Brain microvascular endothelial cell (primary cell): ENCODE measurements at regions not wholly inside any gene's neighbourhood (a gene's known extent, or its start where the extent isn't known, plus 50 kb on each side); places are given as distances from the start of the nearest gene placed in this dataset.

Experiments
- DNase-seq: peaks from one replicate; pipeline ENCODE4 v3.0.0-alpha.2; 2020
- H3K27ac ChIP-seq: fragments of 250-450 bp; sonication (Bioruptor Pico); 2 replicates; pipeline ENCODE4 v1.5.1; 2020; ENCODE audit warnings: mild to moderate bottlenecking, moderate library complexity
- H3K27me3 ChIP-seq: fragments of 250-450 bp; sonication (Bioruptor Pico); replicated peaks from 2 replicates; pipeline ENCODE4 v1.5.1; 2020; ENCODE audit warnings: mild to moderate bottlenecking
- H3K36me3 ChIP-seq: fragments of 250-450 bp; sonication (Bioruptor Pico); replicated peaks from 2 replicates; pipeline ENCODE4 v1.5.1; 2020; ENCODE audit warnings: mild to moderate bottlenecking
- H3K4me3 ChIP-seq: 2 replicates; pipeline ENCODE4 v1.5.1; 2011; ENCODE audit warnings: low read depth, mild to moderate bottlenecking, control low read depth, low read length, moderate library complexity
- CTCF ChIP-seq: IDR thresholded peaks from 2 replicates; pipeline ENCODE4 v1.5.1; 2011; ENCODE audit warnings: low read depth, mild to moderate bottlenecking, moderate library complexity, low read length, control low read depth, inconsistent platforms; ENCODE audit errors: missing control alignments
- in situ Hi-C: cut with HindIII; loops from 2 replicates; pipeline ENCODE4 v1.10.0; 2017; ENCODE audit warnings: low sequenced_read_pairs, low pct_ligation_motif_present

DNA sequence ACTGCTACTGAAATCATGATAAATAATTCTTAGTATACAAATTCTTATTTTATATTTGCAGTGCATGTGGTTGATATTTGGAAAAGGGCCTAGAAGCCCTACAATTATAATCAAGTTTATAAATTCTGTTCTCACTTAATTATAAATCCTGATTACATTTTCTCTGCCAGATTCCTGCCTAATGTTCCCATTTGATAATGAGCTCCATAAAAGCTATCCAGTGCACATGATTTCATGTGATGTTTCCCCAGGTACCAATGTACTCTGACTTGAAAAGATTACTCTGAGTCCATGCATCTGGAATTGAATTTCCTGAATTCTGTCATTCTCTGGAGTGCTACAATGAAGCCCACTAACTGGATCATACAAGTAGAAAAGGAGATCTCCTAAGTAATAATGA lies 292.2 kb downstream of the FRK start:
- in situ Hi-C loops = no loop called here
- H3K27ac ChIP-seq = no peak overlapping the region
- no peaks in the 10 kb centered on the region for H3K27me3 ChIP-seq
- DNase-seq = no peak
- H3K4me3 ChIP-seq = no peak overlapping the region
- no peaks in the 10 kb centered on the region for H3K36me3 ChIP-seq
- TF ChIP-seq CTCF = no peak

- DNase-seq = no peak
- H3K27me3 ChIP-seq = no peaks in the 10 kb centered on the region
- H3K36me3 ChIP-seq = no peaks in the 10 kb centered on the region
- no peak overlapping the region for H3K27ac ChIP-seq
- in situ Hi-C loops = no loop called here
- H3K4me3 ChIP-seq = no peak overlapping the region
- no peak for TF ChIP-seq CTCF
Observed at GRCh38 chr6:115767931-115768330, 292.8 kb downstream of the FRK start.

DNA sequence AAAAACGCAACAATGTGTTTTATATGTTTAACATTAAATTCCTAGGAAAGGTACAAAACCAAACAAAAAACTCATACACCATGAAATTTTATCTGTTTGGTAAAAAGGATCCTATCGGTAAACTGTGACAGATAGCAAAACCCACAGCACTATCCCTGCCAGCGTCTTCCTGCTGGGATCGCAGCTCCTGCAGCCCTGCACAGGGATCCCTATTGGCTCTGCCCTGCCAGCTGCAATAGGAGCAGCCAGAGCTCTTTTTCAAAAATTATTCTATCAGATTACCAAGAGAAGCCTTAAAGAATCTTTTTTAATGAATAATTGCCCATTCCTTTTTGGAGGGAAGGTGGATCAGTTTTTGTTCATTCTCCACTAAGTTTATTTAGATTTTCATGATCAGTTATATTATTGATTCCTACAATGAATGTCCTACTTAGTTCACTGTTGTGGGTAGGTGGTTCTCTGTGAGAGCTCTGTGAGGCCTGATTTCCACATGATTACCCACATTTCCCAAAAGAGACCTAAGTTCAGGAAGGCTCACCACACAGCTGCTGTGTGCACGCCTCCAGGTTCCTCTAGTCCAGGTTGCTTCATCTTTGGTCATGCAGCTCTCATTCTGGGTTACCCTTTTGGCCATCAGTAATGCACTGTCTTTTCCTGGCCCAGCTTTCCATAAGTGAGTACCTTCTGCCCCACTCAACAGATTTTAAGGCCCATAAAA lies 293.8 kb downstream of the FRK start:
- no peak for DNase-seq
- no peak overlapping the region for H3K27ac ChIP-seq
- H3K36me3 ChIP-seq = no peaks in the 10 kb centered on the region
- in situ Hi-C loops = no loop called here
- no peaks in the 10 kb centered on the region for H3K27me3 ChIP-seq
- no peak for TF ChIP-seq CTCF
- no peak overlapping the region for H3K4me3 ChIP-seq

GRCh38 chr6:115765966-115766365 lies 294.7 kb downstream of the FRK start:
- Histone ChIP-seq H3K27me3 (no peaks in the 10 kb centered on the region), H3K27ac (no peak overlapping the region), H3K36me3 (no peaks in the 10 kb centered on the region), H3K4me3 (no peak overlapping the region)
- in situ Hi-C loops = no loop called here
- no peak for DNase-seq
- TF ChIP-seq CTCF = no peak

DNA sequence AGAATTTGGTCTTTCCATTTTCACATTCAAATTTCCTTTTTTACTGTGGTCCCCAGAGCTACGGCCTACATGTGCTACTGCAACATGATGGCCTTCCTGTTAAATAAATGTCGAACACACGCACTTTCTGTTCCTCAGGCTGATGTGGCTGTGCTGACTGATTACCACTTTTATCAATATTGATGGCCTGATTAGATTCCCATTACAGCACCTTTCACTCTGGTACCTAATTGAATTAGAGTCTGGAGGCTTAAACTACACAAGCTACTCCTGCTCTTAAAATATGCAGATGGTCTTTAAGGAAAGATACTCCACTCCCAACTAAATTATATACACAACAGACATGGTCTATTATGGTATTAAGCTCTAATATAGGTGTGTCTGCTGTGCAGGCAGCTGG lies 301.6 kb downstream of the FRK start:
- TF ChIP-seq CTCF = no peak
- Histone ChIP-seq H3K36me3 (no peaks in the 10 kb centered on the region), H3K27ac (no peak overlapping the region), H3K27me3 (no peaks in the 10 kb centered on the region), H3K4me3 (no peak overlapping the region)
- no peak for DNase-seq
- in situ Hi-C loops = no loop called here

DNA sequence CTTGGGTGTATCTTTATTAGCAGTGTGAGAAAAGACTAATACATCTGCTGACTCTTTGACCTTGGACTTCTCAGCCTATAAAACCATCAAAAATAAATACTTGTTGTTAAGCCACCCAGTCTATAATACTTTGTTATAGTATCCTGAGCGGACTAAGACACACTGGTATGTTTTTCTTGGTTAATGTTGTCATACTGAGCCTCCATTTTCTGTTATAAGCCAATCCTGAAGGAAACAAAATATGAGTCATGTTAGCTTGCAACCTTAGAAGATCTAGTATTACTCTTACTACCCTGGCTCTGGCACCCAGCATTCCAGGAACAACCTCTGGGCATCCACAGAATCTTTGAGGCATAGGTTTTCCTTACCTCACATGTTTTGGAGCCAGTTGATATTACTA lies 307.2 kb downstream of the FRK start:
- DNase-seq = no peak
- no peaks in the 10 kb centered on the region for H3K36me3 ChIP-seq
- TF ChIP-seq CTCF = no peak
- H3K27ac ChIP-seq = no peak overlapping the region
- in situ Hi-C loops = no loop called here
- H3K4me3 ChIP-seq = no peak overlapping the region
- H3K27me3 ChIP-seq = no peaks in the 10 kb centered on the region
